ENCODE measurements at regions not wholly inside any gene's neighbourhood (a gene's known extent, or its start where the extent isn't known, plus 50 kb on each side); places are given as distances from the start of the nearest gene placed in this dataset.

DNA sequence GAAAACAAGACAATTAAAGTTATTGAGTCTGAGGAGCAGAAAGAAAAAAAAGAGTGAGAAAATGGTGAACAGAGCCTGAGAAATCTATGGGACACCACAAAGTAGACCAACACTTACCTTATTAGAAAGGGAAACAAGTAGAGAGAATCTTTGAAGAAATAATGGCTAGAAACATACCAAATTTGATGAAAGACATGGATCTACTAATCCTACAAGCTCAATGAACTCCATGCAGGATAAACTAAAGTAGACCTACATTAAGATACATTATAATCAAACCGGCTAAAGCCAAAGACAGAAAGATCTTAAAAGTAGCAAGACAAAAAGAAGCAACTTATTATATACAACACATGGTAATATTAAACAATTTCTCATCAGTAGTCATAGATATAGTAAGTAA, 782.3 kb upstream of the GHITM start:
- H3K27me3 ChIP-seq (ENCODE audit: control insufficient read depth in 2 of 2, insufficient read depth in 2 of 2, low read length in 2 of 2), result no peaks in the 10 kb centered on the region
- no peak overlapping the region for H3K4me3 ChIP-seq (replicated peaks in 1 of 3; ENCODE audit: insufficient read depth in 1 of 3, low read depth in 1 of 3, low read length in 3 of 3)
- TF ChIP-seq POLR2A (IDR thresholded peaks at IDR 0.05; ENCODE audit: low read depth, low read length), result no peak
- TF ChIP-seq, protein P1, sequence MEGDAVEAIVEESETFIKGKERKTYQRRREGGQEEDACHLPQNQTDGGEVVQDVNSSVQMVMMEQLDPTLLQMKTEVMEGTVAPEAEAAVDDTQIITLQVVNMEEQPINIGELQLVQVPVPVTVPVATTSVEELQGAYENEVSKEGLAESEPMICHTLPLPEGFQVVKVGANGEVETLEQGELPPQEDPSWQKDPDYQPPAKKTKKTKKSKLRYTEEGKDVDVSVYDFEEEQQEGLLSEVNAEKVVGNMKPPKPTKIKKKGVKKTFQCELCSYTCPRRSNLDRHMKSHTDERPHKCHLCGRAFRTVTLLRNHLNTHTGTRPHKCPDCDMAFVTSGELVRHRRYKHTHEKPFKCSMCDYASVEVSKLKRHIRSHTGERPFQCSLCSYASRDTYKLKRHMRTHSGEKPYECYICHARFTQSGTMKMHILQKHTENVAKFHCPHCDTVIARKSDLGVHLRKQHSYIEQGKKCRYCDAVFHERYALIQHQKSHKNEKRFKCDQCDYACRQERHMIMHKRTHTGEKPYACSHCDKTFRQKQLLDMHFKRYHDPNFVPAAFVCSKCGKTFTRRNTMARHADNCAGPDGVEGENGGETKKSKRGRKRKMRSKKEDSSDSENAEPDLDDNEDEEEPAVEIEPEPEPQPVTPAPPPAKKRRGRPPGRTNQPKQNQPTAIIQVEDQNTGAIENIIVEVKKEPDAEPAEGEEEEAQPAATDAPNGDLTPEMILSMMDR (IDR thresholded peaks at IDR 0.05; ENCODE audit: extremely low read depth in 1 of 2, insufficient read depth in 1 of 2, low read depth in 1 of 2, low read length in 2 of 2), result no peak
- TF ChIP-seq, protein P2, sequence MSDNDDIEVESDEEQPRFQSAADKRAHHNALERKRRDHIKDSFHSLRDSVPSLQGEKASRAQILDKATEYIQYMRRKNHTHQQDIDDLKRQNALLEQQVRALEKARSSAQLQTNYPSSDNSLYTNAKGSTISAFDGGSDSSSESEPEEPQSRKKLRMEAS (IDR thresholded peaks at IDR 0.05; ENCODE audit: insufficient read depth, insufficient read length), result no peak
- TF ChIP-seq MYC (IDR thresholded peaks at IDR 0.05; ENCODE audit: low read depth, low read length), result no peak
- TF ChIP-seq GATA2 (IDR thresholded peaks at IDR 0.05; ENCODE audit: insufficient read depth, insufficient read length, low read depth, low read length), result no peak
- TF ChIP-seq JUN (IDR thresholded peaks at IDR 0.05; ENCODE audit: borderline replicate concordance, insufficient read depth, insufficient read length, low read depth), result no peak
- TF ChIP-seq EZH2 (IDR thresholded peaks at IDR 0.05; ENCODE audit: borderline replicate concordance, low read depth, low read length, severe bottlenecking), result no peak
- TF ChIP-seq FOS (IDR thresholded peaks at IDR 0.05; ENCODE audit: borderline replicate concordance, insufficient read depth, low read length), result no peak
- no peak for TF ChIP-seq POLR2AphosphoS5 (IDR thresholded peaks at IDR 0.05; ENCODE audit: insufficient read depth, low read depth, low read length)
- dilution Hi-C loops (cut with MboI; ENCODE audit: extremely low pct_ligation_motif_present, low sequenced_read_pairs), result no loop called here
- H3K9me3 ChIP-seq (replicated peaks; ENCODE audit: control insufficient read depth, insufficient read depth, low read length), result no peaks in the 10 kb centered on the region
- intact Hi-C loops (cut with micrococcal nuclease), result no loop called here
- ChIA-PET POLR2A (no interaction called here), CTCF (no interaction called here)
- no peak overlapping the region for H3K4me2 ChIP-seq (ENCODE audit: insufficient read depth, low read length)
- no TSS peak for BruUV-seq (replicated peaks)
- no peaks in the 10 kb centered on the region for H3K36me3 ChIP-seq (ENCODE audit: control insufficient read depth in 2 of 2, extremely low read depth in 1 of 2, insufficient read depth in 2 of 2, low read length in 2 of 2)
- no peaks in the 10 kb centered on the region for H4K20me1 ChIP-seq (replicated peaks; ENCODE audit: control insufficient read depth, extremely low read depth, insufficient read depth, low read length)
- no peak overlapping the region for H3K9ac ChIP-seq (replicated peaks; ENCODE audit: extremely low read depth, insufficient read depth, low read length)
- FAIRE-seq (no peak), DNase-seq (ENCODE audit: low read depth, low spot score) (no peak)
- no peaks in the 10 kb centered on the region for H3K79me2 ChIP-seq (ENCODE audit: control insufficient read depth, insufficient read depth, low read length)
- no peaks in the 10 kb centered on the region for H3K9me1 ChIP-seq (replicated peaks; ENCODE audit: control insufficient read depth, extremely low read depth, insufficient read depth, low read length)
- no peaks in the 10 kb centered on the region for H3K4me1 ChIP-seq (ENCODE audit: control insufficient read depth, extremely low read depth, insufficient read depth, low read length)
- no peak overlapping the region for H3K27ac ChIP-seq (ENCODE audit: insufficient read depth, low read depth, low read length)
- no peak overlapping the region for H2AFZ ChIP-seq (ENCODE audit: low read depth, low read length)

All from endothelial cell of umbilical vein (primary cell).